HUDEP-2 (cell line): ENCODE measurements at regions not wholly inside any gene's neighbourhood (a gene's known extent, or its start where the extent isn't known, plus 50 kb on each side); places are given as distances from the start of the nearest gene placed in this dataset.
A peak's percentile ranks its signal among the peaks of the same experiment; 100 is the strongest.

Experiments used
- DNase-seq, 76 experiments: peaks; one replicate each; lab custom pipeline; 2025; ENCODE audit not compliant: unreplicated experiment in 76 of 76; lab: John Stamatoyannopoulos, UW

DNA sequence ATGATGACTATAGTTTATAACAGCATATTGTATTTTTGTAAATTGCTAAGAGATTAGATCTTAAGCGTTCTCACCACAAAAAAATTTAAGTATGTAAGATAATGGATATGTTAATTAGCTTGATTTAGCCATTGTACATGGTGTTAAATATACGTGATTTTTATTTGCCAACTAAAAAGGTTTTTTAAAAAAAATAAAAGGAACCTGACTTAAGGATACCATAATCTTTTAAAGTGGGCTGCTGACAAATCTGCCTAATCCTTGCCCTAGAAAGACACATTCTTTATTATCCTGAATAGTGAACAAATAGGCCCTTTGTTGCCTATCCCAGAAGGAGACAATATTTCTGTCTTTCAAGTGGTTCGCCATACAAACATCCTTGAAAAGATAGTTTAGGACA lies 94.6 kb upstream of the FAM47C start:
- DNase-seq = no peak

DNA sequence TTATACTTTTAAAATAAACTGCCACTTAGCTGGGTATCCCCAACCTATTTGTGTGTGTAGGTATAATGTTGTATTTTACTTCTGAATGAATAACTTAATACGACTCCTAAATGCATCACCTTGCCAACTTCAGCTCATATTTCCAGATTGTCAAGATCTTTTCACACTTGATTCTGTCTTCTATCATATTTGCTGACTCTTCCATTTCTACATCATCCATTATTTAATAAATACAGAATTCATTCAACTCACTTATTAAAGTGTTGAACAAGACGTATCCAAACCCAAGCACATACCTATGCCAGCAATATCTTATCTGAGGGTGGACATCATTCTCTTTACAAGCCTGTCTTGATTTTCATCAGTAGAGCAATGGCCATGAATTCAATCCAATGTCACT lies 91.2 kb upstream of the FAM47C start:
- no peak for DNase-seq

DNA sequence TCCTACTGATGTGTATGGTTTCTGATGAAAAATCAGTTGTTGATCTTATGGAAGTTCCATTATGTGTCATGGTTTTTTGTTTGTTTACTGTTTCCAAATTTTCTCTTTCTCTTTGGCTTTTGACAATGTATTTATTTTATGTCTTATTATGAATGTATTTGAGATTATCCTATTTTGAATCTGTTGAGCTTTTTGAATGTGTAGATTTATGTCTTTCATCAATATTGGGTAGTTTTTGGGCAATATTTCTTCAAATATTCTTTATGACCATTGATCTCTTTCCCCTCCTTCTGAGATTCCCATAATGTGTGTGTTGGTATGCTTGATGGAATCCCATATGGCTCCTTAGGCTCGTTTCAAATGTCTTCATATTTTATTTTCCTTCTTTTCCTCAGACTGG lies 80.5 kb upstream of the FAM47C start:
- no peak for DNase-seq

DNA sequence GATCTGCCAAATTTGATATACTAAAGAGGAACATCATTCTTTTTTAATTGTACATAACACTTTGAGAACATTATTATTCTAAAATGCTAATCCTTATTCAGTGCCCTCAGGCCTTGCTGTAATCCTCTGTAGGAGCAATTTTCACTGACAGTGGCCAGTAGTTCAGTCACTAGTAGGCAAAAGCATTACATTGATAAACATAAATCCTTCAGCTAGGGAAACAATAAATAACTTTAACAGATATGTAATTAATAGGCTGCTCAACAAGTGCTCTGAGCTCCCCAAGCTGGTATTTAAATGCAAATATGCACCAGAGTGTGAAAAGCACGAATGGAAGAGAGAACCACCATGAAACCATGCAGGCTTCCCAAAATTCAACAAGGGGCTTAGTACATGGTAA lies 77.7 kb upstream of the FAM47C start:
- DNase-seq = no peak

DNA sequence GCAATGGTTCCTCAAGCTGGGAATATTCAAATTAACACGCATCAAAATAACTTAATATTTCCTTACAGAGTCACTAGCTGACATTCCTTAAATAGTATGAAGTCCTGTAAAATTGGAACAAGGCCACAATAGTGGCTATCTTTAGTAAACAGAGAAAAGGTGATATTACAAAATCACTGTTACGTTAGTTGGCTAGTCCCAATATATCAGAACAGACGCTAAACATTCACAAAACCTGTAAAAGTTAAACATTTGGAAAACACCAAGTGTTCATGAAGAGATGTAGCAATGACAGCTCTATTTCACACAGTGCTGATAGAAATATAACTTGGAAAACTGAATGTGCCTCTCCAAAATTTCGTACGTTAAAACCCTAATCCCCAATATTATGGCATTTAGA lies 61.0 kb upstream of the FAM47C start:
- DNase-seq = no peak

DNA sequence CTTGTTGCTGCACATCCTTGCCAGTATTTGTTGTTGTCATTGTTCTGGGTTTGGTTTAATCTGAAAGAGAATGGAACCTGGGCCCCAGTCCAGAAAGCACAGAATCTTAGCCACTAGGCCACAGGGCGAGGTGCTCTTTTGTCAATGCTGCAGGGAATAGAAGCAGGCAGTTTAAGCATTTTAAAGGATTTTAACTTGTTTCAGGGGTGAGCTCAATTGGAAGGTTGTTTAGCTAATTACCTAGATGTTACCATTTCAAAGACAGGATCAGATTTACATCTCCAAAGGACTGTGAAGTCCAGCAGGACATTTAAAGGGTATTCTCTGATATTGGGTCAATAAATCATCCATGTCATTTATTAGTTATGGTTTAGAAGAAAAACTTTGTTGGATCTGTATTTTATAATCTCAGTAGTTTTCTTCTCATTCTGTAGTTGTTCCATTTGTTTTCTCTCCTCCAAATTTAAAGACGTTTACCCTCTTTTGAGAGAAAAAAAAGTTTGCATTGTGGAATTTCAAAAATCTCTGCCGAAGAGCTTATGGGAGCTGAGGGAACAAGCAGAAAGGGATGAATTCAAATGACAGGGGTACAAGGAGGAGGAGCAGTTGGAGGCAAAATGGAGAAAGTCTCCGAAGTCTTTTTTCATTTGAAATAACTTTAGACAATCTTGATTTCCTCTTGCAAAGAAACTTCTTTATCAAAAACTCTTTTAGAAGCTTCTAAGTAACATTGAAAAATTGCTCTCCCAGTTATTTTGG lies 57.5 kb upstream of the FAM47C start:
- no peak for DNase-seq

DNA sequence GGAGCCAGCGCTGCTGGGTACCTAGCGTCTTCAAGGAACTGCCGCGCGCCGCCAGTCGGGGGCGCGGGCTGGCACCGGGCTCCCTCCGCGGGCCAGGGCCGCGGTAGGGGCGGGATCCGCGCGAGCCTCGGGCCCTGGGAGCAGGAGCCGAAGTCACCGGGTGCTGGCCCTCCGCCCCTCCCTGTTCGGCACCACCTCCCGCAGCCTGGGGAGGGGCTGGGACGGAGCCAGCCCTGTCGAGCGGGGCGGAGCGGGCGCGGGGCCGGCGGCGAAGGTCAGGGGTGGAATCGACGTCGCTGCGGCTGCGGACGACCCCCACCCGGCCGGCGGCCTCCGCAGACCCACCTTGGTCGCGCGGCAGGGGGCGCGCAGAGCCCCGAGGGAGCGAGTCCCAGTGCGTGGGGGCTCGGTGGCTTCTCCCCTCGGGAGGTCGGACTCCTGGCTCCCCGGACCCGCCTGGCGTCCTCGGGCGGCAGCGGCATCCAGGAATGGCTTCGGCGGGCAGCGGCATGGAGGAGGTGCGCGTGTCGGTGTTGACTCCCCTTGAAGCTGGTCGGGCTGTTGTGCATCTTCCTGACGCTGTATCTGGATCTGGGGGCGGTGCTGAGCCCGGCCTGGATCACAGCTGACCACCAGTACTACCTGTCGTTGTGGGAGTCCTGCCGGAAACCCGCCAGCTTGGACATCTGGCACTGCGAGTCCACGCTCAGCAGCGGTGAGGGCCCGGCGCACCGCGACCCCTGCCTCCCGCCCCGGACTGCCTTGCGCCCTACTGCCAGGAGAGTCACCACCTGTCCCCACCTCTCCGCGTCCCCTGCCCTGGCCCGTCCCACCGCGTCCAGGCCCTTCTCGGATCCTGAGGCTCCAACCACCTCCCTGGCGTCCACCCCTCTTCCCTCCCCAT lies 50.5 kb upstream of the FAM47C start:
- DNase-seq = peak in 1 of 76 experiments; percentile 1
